ENCODE measurements at regions not wholly inside any gene's neighbourhood (a gene's known extent, or its start where the extent isn't known, plus 50 kb on each side); places are given as distances from the start of the nearest gene placed in this dataset.
"Not testable (repeated sequence)": the region's sequence is repeated elsewhere in the genome, so short reads cannot be mapped to it uniquely, and the experiment has no call there.

- DNase-seq, result not testable (repeated sequence)
These were observed 94.3 kb downstream of the XKR3 start for GRCh38 chr22:16730894-16731293.

GRCh38 chr22:16727491-16727890 is 97.7 kb downstream of the XKR3 start:
- not testable (repeated sequence) for DNase-seq

- DNase-seq, result not testable (repeated sequence)
These were observed 102.0 kb downstream of the XKR3 start for GRCh38 chr22:16723241-16723640.

- peak; percentile 80 for DNase-seq
These were observed 102.6 kb downstream of the XKR3 start for GRCh38 chr22:16722564-16722963.

GRCh38 chr22:16721961-16722360 is 103.2 kb downstream of the XKR3 start:
- peak; percentile 87 for DNase-seq

- no peak for DNase-seq
These were observed 107.3 kb downstream of the XKR3 start for GRCh38 chr22:16717699-16718558.

- DNase-seq, result not testable (repeated sequence)
These were observed 110.6 kb downstream of the XKR3 start for GRCh38 chr22:16714568-16714967.

GRCh38 chr22:16702318-16702870 is 109.8 kb upstream of the CCT8L2 start:
- DNase-seq, result not testable (repeated sequence)

GRCh38 chr22:16700390-16700789 is 107.8 kb upstream of the CCT8L2 start:
- not testable (repeated sequence) for DNase-seq

- DNase-seq, result no peak
These were observed 106.7 kb upstream of the CCT8L2 start for GRCh38 chr22:16699326-16699725.

GRCh38 chr22:16697492-16698044 is 105.0 kb upstream of the CCT8L2 start:
- not testable (repeated sequence) for DNase-seq

- not testable (repeated sequence) for DNase-seq
These were observed 104.3 kb upstream of the CCT8L2 start for GRCh38 chr22:16696900-16697299.

- DNase-seq, result no peak
These were observed 102.7 kb upstream of the CCT8L2 start for GRCh38 chr22:16695261-16695660.

- not testable (repeated sequence) for DNase-seq
These were observed 101.1 kb upstream of the CCT8L2 start for GRCh38 chr22:16693747-16694146.

GRCh38 chr22:16689358-16689757 is 96.7 kb upstream of the CCT8L2 start:
- DNase-seq, result not testable (repeated sequence)

GRCh38 chr22:16681290-16681689 is 88.7 kb upstream of the CCT8L2 start:
- DNase-seq, result not testable (repeated sequence)

- not testable (repeated sequence) for DNase-seq
These were observed 87.7 kb upstream of the CCT8L2 start for GRCh38 chr22:16680209-16680899.

GRCh38 chr22:16679191-16679834 is 86.7 kb upstream of the CCT8L2 start:
- DNase-seq, result not testable (repeated sequence)

- DNase-seq, result not testable (repeated sequence)
These were observed 80.8 kb upstream of the CCT8L2 start for GRCh38 chr22:16673433-16673832.

- DNase-seq, result not testable (repeated sequence)
These were observed 73.0 kb upstream of the CCT8L2 start for GRCh38 chr22:16665610-16666009.

- DNase-seq, result not testable (repeated sequence)
These were observed 69.7 kb upstream of the CCT8L2 start for GRCh38 chr22:16662330-16662729.

- DNase-seq, result not testable (repeated sequence)
These were observed 68.4 kb upstream of the CCT8L2 start for GRCh38 chr22:16660989-16661388.

GRCh38 chr22:16660570-16660969 is 68.0 kb upstream of the CCT8L2 start:
- DNase-seq, result not testable (repeated sequence)
